Endothelial cell of umbilical vein (primary cell): ENCODE measurements at regions not wholly inside any gene's neighbourhood (a gene's known extent, or its start where the extent isn't known, plus 50 kb on each side); places are given as distances from the start of the nearest gene placed in this dataset.

Experiments used
- CTCF ChIP-seq, 2 donors: IDR thresholded peaks; 1 replicate in 1 of 2; 2 replicates in 1 of 2; pipeline ENCODE4 v1.5.1; 2011; ENCODE audit warnings: low read length in 2 of 2, mild to moderate bottlenecking in 2 of 2, moderate library complexity in 2 of 2, control low read depth in 1 of 2, inconsistent platforms in 1 of 2, low read depth in 1 of 2; ENCODE audit not compliant: insufficient read depth in 1 of 2; ENCODE audit errors: extremely low read depth in 1 of 2
- EZH2 ChIP-seq: IDR thresholded peaks from 2 replicates; pipeline ENCODE4 v1.6.1; 2012; ENCODE audit warnings: borderline replicate concordance, low read depth, mild to moderate bottlenecking, moderate library complexity, low read length, inconsistent platforms; ENCODE audit not compliant: severe bottlenecking
- POLR2A ChIP-seq: IDR thresholded peaks from 2 replicates; pipeline ENCODE4 v1.6.1; 2012; ENCODE audit warnings: low read depth, mild to moderate bottlenecking, control low read depth, low read length
- POLR2AphosphoS5 ChIP-seq: IDR thresholded peaks from 2 replicates; pipeline ENCODE4 v1.6.1; 2012; ENCODE audit warnings: low read depth, mild to moderate bottlenecking, control low read depth, low read length, moderate library complexity; ENCODE audit not compliant: insufficient read depth

GRCh38 chr5:62701036-62701435 is 122.4 kb downstream of the LRRC70 start:
- TF ChIP-seq CTCF (IDR thresholded peaks at IDR 0.05; ENCODE audit: extremely low read depth in 1 of 2, insufficient read depth in 1 of 2, low read depth in 1 of 2, low read length in 2 of 2) (no peak), POLR2AphosphoS5 (no peak), POLR2A (no peak), EZH2 (no peak)
